Peyer's patch (tissue), 4 donors: ENCODE measurements at regions not wholly inside any gene's neighbourhood (a gene's known extent, or its start where the extent isn't known, plus 50 kb on each side); places are given as distances from the start of the nearest gene placed in this dataset.

ENCODE experiments used
- POLR2A ChIP-seq, 2 donors: fragments of 450-650 bp; IDR thresholded peaks; one replicate each; pipeline ENCODE4 v1.5.1; 2017; ENCODE audit warnings: antibody characterized with exemption in 2 of 2, mild to moderate bottlenecking in 2 of 2, moderate library complexity in 2 of 2
- TF ChIP-seq, protein P1 (sequence below), 6 experiments: fragments of 450-650 bp in 4 of 6; fragments of 200-600 bp in 2 of 6; sonication (generic) in 1 of 6; IDR thresholded peaks; one replicate each; pipeline ENCODE4 v1.5.1; 2017 to 2019; ENCODE audit warnings: antibody characterized with exemption in 6 of 6, mild to moderate bottlenecking in 3 of 6, moderate library complexity in 1 of 6

DNA sequence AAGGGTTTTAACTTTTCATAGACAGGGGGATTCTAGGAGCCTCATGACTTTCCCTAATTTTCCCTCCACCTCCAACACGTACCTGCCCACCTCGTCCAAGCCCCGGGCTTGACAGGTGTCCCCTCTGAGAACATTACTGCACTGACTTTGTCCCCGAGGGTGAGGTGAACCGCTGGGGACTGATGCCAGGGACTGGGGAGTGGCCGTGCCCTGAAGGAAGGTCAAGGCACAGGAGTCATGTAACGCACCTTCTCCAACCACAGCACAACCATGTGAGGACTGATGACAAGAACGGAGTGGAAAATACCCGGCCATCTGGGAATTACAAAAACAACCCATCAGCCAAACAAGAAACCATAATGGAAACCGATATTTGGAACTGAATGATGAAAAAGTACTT, 214.7 kb upstream of the C14orf180 start:
- TF ChIP-seq, protein P1, sequence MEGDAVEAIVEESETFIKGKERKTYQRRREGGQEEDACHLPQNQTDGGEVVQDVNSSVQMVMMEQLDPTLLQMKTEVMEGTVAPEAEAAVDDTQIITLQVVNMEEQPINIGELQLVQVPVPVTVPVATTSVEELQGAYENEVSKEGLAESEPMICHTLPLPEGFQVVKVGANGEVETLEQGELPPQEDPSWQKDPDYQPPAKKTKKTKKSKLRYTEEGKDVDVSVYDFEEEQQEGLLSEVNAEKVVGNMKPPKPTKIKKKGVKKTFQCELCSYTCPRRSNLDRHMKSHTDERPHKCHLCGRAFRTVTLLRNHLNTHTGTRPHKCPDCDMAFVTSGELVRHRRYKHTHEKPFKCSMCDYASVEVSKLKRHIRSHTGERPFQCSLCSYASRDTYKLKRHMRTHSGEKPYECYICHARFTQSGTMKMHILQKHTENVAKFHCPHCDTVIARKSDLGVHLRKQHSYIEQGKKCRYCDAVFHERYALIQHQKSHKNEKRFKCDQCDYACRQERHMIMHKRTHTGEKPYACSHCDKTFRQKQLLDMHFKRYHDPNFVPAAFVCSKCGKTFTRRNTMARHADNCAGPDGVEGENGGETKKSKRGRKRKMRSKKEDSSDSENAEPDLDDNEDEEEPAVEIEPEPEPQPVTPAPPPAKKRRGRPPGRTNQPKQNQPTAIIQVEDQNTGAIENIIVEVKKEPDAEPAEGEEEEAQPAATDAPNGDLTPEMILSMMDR (IDR thresholded peaks at IDR 0.05) = no peak
- no peak for TF ChIP-seq POLR2A (IDR thresholded peaks at IDR 0.05)
